ENCODE measurements at regions not wholly inside any gene's neighbourhood (a gene's known extent, or its start where the extent isn't known, plus 50 kb on each side); places are given as distances from the start of the nearest gene placed in this dataset.

- no peak for DNase-seq
Observed at GRCh38 chr4:52234561-52235440, 183.7 kb downstream of the SPATA18 start.

GRCh38 chr4:52235552-52236201 is 184.6 kb downstream of the SPATA18 start:
- no peak for DNase-seq

GRCh38 chr4:52241916-52242315 is 190.8 kb downstream of the SPATA18 start:
- no peak for DNase-seq

- no peak for DNase-seq
Observed at GRCh38 chr4:52243367-52243766, 192.3 kb downstream of the SPATA18 start.

- DNase-seq = no peak
Observed at GRCh38 chr4:52244103-52244775, 193.1 kb downstream of the SPATA18 start.

- no peak for DNase-seq
Observed at GRCh38 chr4:52244848-52245247, 193.7 kb downstream of the SPATA18 start.

GRCh38 chr4:52246827-52247226 is 195.7 kb downstream of the SPATA18 start:
- no peak for DNase-seq

GRCh38 chr4:52247941-52248340 is 196.8 kb downstream of the SPATA18 start:
- no peak for DNase-seq

- no peak for DNase-seq
Observed at GRCh38 chr4:52248820-52249219, 197.7 kb downstream of the SPATA18 start.

GRCh38 chr4:52249581-52249980 is 198.5 kb downstream of the SPATA18 start:
- DNase-seq = no peak

GRCh38 chr4:52250154-52250553 is 199.1 kb downstream of the SPATA18 start:
- no peak for DNase-seq

GRCh38 chr4:52251864-52252263 is 200.8 kb downstream of the SPATA18 start:
- no peak for DNase-seq

GRCh38 chr4:52253025-52253424 is 201.9 kb downstream of the SPATA18 start:
- no peak for DNase-seq

GRCh38 chr4:52256522-52256921 is 205.4 kb downstream of the SPATA18 start:
- DNase-seq = no peak

- no peak for DNase-seq
Observed at GRCh38 chr4:52259978-52260377, 208.9 kb downstream of the SPATA18 start.

GRCh38 chr4:52260514-52261210 is 209.6 kb downstream of the SPATA18 start:
- DNase-seq = no peak

GRCh38 chr4:52263607-52264006 is 212.5 kb downstream of the SPATA18 start:
- no peak for DNase-seq

GRCh38 chr4:52265781-52266525 is 214.8 kb downstream of the SPATA18 start:
- no peak for DNase-seq

GRCh38 chr4:52266537-52267137 is 215.5 kb downstream of the SPATA18 start:
- no peak for DNase-seq

GRCh38 chr4:52269761-52270160 is 218.7 kb downstream of the SPATA18 start:
- no peak for DNase-seq

- DNase-seq = no peak
Observed at GRCh38 chr4:52273885-52274284, 222.8 kb downstream of the SPATA18 start.

Data from inflammatory macrophage (primary cell).